SK-N-SH (cell line): ENCODE measurements at regions not wholly inside any gene's neighbourhood (a gene's known extent, or its start where the extent isn't known, plus 50 kb on each side); places are given as distances from the start of the nearest gene placed in this dataset.

Experiments used
- CTCF ChIA-PET: fragments of 300-600, 350-600 bp; formaldehyde crosslinking; extraction: SDS; loops from one replicate; lab custom pipeline; 2021; lab: Yijun Ruan, JAX
- POLR2A ChIA-PET: fragments of 350-600 bp; sonication (Branson Sonifier 250); formaldehyde crosslinking; extraction: SDS; loops from one replicate; lab custom pipeline; 2020; ENCODE audit warnings: antibody characterized with exemption, inconsistent platforms; lab: Yijun Ruan, JAX
- DNase-seq: peaks from one replicate; pipeline ENCODE4 v3.0.0; 2012
- H2AFZ ChIP-seq: fragments of 200-600 bp; sonication (generic); 2 replicates; pipeline ENCODE4 v1.8.1; 2016; ENCODE audit warnings: antibody characterized with exemption, mild to moderate bottlenecking, low read depth
- H3F3A ChIP-seq: fragments of 200-600 bp; sonication (generic); replicated peaks from 2 replicates; pipeline ENCODE3; 2016; ENCODE audit warnings: antibody characterized with exemption, mild to moderate bottlenecking; ENCODE audit not compliant: insufficient read depth
- H3K27ac ChIP-seq, 2 experiments: fragments of 200-500 bp in 1 of 2; fragments of 200-600 bp in 1 of 2; sonication (Bioruptor generic) in 1 of 2; sonication (generic), shearing (Covaris generic) in 1 of 2; 2 replicates each; pipeline versions ENCODE4 v1.5.1 to v1.6.1; 2014 to 2016; ENCODE audit warnings: low read depth in 2 of 2, inconsistent platforms in 1 of 2, low read length in 1 of 2, mild to moderate bottlenecking in 1 of 2, mixed read lengths in 1 of 2
- H3K27me3 ChIP-seq: fragments of 200-600 bp; sonication (generic), shearing (Covaris generic); 2 replicates; pipeline ENCODE4 v1.6.1; 2016; ENCODE audit warnings: mixed run types; ENCODE audit not compliant: insufficient read depth
- H3K36me3 ChIP-seq, 2 experiments: fragments of 200-500 bp in 1 of 2; fragments of 200-600 bp in 1 of 2; sonication (Bioruptor generic) in 1 of 2; sonication (generic) in 1 of 2; replicated peaks in 1 of 2; 2 replicates each; pipeline versions ENCODE3 to v1.5.1; 2014 to 2016; ENCODE audit warnings: low read length in 1 of 2, mild to moderate bottlenecking in 1 of 2; ENCODE audit not compliant: insufficient read depth in 2 of 2, control insufficient read depth in 1 of 2
- H3K4me1 ChIP-seq, 2 experiments: fragments of 200-500 bp in 1 of 2; fragments of 200-600 bp in 1 of 2; sonication (Bioruptor generic) in 1 of 2; sonication (generic), shearing (Covaris generic) in 1 of 2; 2 replicates each; pipeline versions ENCODE4 v1.5.1 to v1.6.1; 2014 to 2016; ENCODE audit warnings: low read depth in 1 of 2, low read length in 1 of 2, mixed run types in 1 of 2; ENCODE audit not compliant: insufficient read depth in 2 of 2, control insufficient read depth in 1 of 2
- H3K4me2 ChIP-seq: fragments of 200-600 bp; sonication (generic), shearing (Covaris generic); 2 replicates; pipeline ENCODE4 v1.6.1; 2017; ENCODE audit warnings: mixed run types
- H3K4me3 ChIP-seq, 2 experiments: fragments of 200-500 bp in 1 of 2; fragments of 200-600 bp in 1 of 2; sonication (Bioruptor generic) in 1 of 2; sonication (generic), shearing (Covaris generic) in 1 of 2; 2 replicates each; pipeline versions ENCODE4 v1.5.1 to v1.8.1; 2014 to 2016; ENCODE audit warnings: low read depth in 2 of 2, inconsistent platforms in 1 of 2, low read length in 1 of 2, mild to moderate bottlenecking in 1 of 2, mixed read lengths in 1 of 2, moderate library complexity in 1 of 2
- H3K79me2 ChIP-seq: fragments of 200-600 bp; sonication (generic); 2 replicates; pipeline ENCODE4 v1.8.1; 2017; ENCODE audit warnings: mild to moderate bottlenecking; ENCODE audit not compliant: insufficient read depth
- H3K9ac ChIP-seq: fragments of 200-600 bp; sonication (generic); 2 replicates; pipeline ENCODE4 v1.6.1; 2017; ENCODE audit warnings: mixed run types
- H3K9me2 ChIP-seq: fragments of 200-600 bp; sonication (generic); 2 replicates; pipeline ENCODE4 v1.6.1; 2017; ENCODE audit warnings: mixed run types
- H3K9me3 ChIP-seq: fragments of 200-600 bp; sonication (generic); 2 replicates; pipeline ENCODE4 v1.6.1; 2017; ENCODE audit warnings: mixed run types, mild to moderate bottlenecking, moderate library complexity
- H4K20me1 ChIP-seq: fragments of 200-600 bp; sonication (generic); 2 replicates; pipeline ENCODE4 v1.6.1; 2017; ENCODE audit warnings: mild to moderate bottlenecking, mixed run types; ENCODE audit not compliant: insufficient read depth
- CTCF ChIP-seq: fragments of 200-600 bp; sonication (generic); IDR thresholded peaks from 2 replicates; pipeline ENCODE4 v1.6.1; 2017; ENCODE audit warnings: antibody characterized with exemption, mild to moderate bottlenecking, moderate library complexity
- FOXJ3 ChIP-seq: sonication (generic); formaldehyde crosslinking; IDR thresholded peaks from 2 replicates; pipeline ENCODE4 v1.5.1; 2020; ENCODE audit warnings: mild to moderate bottlenecking, missing genetic modification reagents
- FOXM1 ChIP-seq: IDR thresholded peaks from 2 replicates; pipeline ENCODE4 v1.4.0; 2012; ENCODE audit warnings: low read depth, mild to moderate bottlenecking
- JUND ChIP-seq: IDR thresholded peaks from 2 replicates; pipeline ENCODE4 v1.4.0; 2012
- NRF1 ChIP-seq: IDR thresholded peaks from 2 replicates; pipeline ENCODE4 v1.6.1; 2012; ENCODE audit warnings: low read depth, mild to moderate bottlenecking, low read length
- PBX3 ChIP-seq: IDR thresholded peaks from 2 replicates; pipeline ENCODE4; 2012
- POLR2AphosphoS5 ChIP-seq: IDR thresholded peaks from 2 replicates; pipeline ENCODE4 v1.6.1; 2012; ENCODE audit warnings: low read depth, low read length
- TEAD4 ChIP-seq: IDR thresholded peaks from 2 replicates; pipeline ENCODE4 v1.4.0; 2012; ENCODE audit warnings: mild to moderate bottlenecking, borderline replicate concordance; ENCODE audit not compliant: insufficient read depth
- USF2 ChIP-seq: fragments of 150-350 bp; IDR thresholded peaks from 2 replicates; pipeline ENCODE4 v1.6.1; 2017; ENCODE audit warnings: antibody characterized with exemption, low read length, low read depth, borderline replicate concordance
- WGBS: methylation state at CpG from one replicate; pipeline ENCODE4 v1.1.6; 2017; ENCODE audit warnings: low lambda C conversion rate; 5-methylcytosine and 5-hydroxymethylcytosine counted together
- TF ChIP-seq, protein P1 (sequence below): fragments of 150-350 bp; IDR thresholded peaks from 2 replicates; pipeline ENCODE4 v1.6.1; 2016; ENCODE audit warnings: mild to moderate bottlenecking, low read depth, low read length
- TF ChIP-seq, protein P2 (sequence below): IDR thresholded peaks from 2 replicates; pipeline ENCODE4 v1.4.0; 2012; ENCODE audit warnings: low read depth, borderline replicate concordance
- TF ChIP-seq, protein P3 (sequence below): IDR thresholded peaks from 2 replicates; pipeline ENCODE4 v1.6.1; 2012; ENCODE audit warnings: mild to moderate bottlenecking, low read depth, low read length, moderate library complexity

DNA sequence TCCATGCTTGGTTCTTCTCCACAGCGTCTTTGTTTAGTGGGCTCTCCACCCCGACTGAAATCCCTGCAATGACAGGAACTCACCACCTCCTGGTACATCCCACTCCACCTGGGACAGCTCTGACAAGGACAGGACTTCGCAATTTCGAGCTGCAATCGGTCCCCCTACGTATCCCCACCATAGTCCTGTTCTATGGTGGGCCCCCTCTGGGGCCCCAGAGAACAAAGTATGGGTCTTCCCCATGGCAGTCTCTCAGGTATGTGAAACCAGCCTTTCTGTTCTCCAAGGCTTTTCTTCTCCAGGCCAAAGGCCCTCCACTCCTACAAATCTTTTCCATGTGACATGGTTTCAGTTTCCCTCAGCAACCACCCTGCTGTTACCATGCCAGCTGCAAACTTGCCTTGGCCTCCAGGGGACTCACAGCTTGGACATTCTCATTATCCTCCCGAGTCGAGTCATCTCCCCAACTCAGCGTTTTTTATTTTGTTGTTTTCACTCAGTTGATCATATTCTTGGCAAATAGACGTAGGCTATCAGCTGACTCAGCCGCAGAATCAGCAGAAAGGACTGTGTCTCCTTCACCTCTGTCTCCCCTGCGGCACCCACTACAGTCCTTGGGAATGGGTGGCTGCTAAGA lies 233.3 kb downstream of the OPA1 start:
- no peak overlapping the region for H3K4me3 ChIP-seq
- H3K4me1 ChIP-seq: peaks cover 0 to 8% of the 10 kb centered on the region in 2 experiments; a peak in 2 of 4 replicates
- no peaks in the 10 kb centered on the region for H3K9me2 ChIP-seq
- no peak overlapping the region for H3K27ac ChIP-seq
- ChIA-PET POLR2A (no interaction called here), CTCF (no interaction called here)
- no peaks in the 10 kb centered on the region for H3F3A ChIP-seq
- TF ChIP-seq NRF1 (no peak), JUND (no peak), FOXJ3 (CRISPR knock-in tag) (no peak), TEAD4 (no peak), POLR2AphosphoS5 (no peak), PBX3 (no peak), CTCF (no peak), USF2 (no peak), FOXM1 (no peak)
- TF ChIP-seq, protein P1, sequence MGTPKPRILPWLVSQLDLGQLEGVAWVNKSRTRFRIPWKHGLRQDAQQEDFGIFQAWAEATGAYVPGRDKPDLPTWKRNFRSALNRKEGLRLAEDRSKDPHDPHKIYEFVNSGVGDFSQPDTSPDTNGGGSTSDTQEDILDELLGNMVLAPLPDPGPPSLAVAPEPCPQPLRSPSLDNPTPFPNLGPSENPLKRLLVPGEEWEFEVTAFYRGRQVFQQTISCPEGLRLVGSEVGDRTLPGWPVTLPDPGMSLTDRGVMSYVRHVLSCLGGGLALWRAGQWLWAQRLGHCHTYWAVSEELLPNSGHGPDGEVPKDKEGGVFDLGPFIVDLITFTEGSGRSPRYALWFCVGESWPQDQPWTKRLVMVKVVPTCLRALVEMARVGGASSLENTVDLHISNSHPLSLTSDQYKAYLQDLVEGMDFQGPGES: no peak
- TF ChIP-seq, protein P2, sequence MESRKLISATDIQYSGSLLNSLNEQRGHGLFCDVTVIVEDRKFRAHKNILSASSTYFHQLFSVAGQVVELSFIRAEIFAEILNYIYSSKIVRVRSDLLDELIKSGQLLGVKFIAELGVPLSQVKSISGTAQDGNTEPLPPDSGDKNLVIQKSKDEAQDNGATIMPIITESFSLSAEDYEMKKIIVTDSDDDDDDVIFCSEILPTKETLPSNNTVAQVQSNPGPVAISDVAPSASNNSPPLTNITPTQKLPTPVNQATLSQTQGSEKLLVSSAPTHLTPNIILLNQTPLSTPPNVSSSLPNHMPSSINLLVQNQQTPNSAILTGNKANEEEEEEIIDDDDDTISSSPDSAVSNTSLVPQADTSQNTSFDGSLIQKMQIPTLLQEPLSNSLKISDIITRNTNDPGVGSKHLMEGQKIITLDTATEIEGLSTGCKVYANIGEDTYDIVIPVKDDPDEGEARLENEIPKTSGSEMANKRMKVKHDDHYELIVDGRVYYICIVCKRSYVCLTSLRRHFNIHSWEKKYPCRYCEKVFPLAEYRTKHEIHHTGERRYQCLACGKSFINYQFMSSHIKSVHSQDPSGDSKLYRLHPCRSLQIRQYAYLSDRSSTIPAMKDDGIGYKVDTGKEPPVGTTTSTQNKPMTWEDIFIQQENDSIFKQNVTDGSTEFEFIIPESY: no peak
- TF ChIP-seq, protein P3, sequence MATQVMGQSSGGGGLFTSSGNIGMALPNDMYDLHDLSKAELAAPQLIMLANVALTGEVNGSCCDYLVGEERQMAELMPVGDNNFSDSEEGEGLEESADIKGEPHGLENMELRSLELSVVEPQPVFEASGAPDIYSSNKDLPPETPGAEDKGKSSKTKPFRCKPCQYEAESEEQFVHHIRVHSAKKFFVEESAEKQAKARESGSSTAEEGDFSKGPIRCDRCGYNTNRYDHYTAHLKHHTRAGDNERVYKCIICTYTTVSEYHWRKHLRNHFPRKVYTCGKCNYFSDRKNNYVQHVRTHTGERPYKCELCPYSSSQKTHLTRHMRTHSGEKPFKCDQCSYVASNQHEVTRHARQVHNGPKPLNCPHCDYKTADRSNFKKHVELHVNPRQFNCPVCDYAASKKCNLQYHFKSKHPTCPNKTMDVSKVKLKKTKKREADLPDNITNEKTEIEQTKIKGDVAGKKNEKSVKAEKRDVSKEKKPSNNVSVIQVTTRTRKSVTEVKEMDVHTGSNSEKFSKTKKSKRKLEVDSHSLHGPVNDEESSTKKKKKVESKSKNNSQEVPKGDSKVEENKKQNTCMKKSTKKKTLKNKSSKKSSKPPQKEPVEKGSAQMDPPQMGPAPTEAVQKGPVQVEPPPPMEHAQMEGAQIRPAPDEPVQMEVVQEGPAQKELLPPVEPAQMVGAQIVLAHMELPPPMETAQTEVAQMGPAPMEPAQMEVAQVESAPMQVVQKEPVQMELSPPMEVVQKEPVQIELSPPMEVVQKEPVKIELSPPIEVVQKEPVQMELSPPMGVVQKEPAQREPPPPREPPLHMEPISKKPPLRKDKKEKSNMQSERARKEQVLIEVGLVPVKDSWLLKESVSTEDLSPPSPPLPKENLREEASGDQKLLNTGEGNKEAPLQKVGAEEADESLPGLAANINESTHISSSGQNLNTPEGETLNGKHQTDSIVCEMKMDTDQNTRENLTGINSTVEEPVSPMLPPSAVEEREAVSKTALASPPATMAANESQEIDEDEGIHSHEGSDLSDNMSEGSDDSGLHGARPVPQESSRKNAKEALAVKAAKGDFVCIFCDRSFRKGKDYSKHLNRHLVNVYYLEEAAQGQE: no peak
- H3K79me2 ChIP-seq: no peaks in the 10 kb centered on the region
- H3K9me3 ChIP-seq: no peaks in the 10 kb centered on the region
- no peaks in the 10 kb centered on the region for H3K36me3 ChIP-seq
- H3K4me2 ChIP-seq: no peak overlapping the region
- no peaks in the 10 kb centered on the region for H3K27me3 ChIP-seq
- 47% methylated on average over 12 of the region's 12 CpGs for WGBS
- DNase-seq: no peak
- H4K20me1 ChIP-seq: no peaks in the 10 kb centered on the region
- no peak overlapping the region for H3K9ac ChIP-seq
- H2AFZ ChIP-seq: no peak overlapping the region
